ENCODE measurements at regions not wholly inside any gene's neighbourhood (a gene's known extent, or its start where the extent isn't known, plus 50 kb on each side); places are given as distances from the start of the nearest gene placed in this dataset.

DNA sequence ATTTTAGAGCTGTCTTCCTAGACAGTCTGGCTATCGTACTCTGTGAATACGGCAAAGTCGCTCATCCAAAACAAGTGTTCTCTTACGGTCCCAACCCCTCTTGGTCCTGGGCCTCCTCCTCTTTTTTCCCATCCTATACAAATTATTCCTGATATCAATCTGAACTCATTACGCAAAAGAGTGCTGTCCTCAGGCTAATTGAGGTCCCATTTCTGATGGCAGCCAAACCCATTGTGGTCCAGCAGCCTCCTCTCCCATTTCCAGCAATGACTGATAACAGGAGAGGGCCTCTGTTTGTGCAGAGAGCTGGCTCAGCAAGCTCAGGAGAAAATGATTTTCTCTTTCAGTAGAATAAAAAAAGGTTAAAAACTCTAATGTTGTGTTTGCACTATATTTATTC, 203.4 kb upstream of the GHITM start:
- no TSS peak for BruUV-seq (replicated peaks)
- POLR2A ChIA-PET: no interaction called here

More for the DNA sequence above, 203.4 kb upstream of the GHITM start:
- TF ChIP-seq SP1 (IDR thresholded peaks at IDR 0.05; ENCODE audit: low read depth): no peak
- no peak for TF ChIP-seq TCF7L2 (IDR thresholded peaks at IDR 0.05; ENCODE audit: borderline replicate concordance, extremely low read depth, insufficient read depth, insufficient read length)
- TF ChIP-seq EZH2 (IDR thresholded peaks at IDR 0.05): no peak
- no peak for TF ChIP-seq ELF1 (IDR thresholded peaks at IDR 0.05; ENCODE audit: borderline replicate concordance, low read depth)
- no peak for TF ChIP-seq JUND (IDR thresholded peaks at IDR 0.05)
- no peak for TF ChIP-seq CBX3 (IDR thresholded peaks at IDR 0.05; ENCODE audit: low read depth)
- TF ChIP-seq, protein P1, sequence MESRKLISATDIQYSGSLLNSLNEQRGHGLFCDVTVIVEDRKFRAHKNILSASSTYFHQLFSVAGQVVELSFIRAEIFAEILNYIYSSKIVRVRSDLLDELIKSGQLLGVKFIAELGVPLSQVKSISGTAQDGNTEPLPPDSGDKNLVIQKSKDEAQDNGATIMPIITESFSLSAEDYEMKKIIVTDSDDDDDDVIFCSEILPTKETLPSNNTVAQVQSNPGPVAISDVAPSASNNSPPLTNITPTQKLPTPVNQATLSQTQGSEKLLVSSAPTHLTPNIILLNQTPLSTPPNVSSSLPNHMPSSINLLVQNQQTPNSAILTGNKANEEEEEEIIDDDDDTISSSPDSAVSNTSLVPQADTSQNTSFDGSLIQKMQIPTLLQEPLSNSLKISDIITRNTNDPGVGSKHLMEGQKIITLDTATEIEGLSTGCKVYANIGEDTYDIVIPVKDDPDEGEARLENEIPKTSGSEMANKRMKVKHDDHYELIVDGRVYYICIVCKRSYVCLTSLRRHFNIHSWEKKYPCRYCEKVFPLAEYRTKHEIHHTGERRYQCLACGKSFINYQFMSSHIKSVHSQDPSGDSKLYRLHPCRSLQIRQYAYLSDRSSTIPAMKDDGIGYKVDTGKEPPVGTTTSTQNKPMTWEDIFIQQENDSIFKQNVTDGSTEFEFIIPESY (IDR thresholded peaks at IDR 0.05; ENCODE audit: extremely low read depth, insufficient replicate concordance, low read length): no peak
- no peak for TF ChIP-seq SIN3A (IDR thresholded peaks at IDR 0.05; ENCODE audit: low read depth)
- no peak for TF ChIP-seq ZFX (IDR thresholded peaks at IDR 0.05)
- TF ChIP-seq EGR1 (IDR thresholded peaks at IDR 0.05; ENCODE audit: low read depth): no peak
- no peak for TF ChIP-seq EZH2phosphoT487 (IDR thresholded peaks at IDR 0.05; ENCODE audit: borderline replicate concordance)
- TF ChIP-seq, protein P2, sequence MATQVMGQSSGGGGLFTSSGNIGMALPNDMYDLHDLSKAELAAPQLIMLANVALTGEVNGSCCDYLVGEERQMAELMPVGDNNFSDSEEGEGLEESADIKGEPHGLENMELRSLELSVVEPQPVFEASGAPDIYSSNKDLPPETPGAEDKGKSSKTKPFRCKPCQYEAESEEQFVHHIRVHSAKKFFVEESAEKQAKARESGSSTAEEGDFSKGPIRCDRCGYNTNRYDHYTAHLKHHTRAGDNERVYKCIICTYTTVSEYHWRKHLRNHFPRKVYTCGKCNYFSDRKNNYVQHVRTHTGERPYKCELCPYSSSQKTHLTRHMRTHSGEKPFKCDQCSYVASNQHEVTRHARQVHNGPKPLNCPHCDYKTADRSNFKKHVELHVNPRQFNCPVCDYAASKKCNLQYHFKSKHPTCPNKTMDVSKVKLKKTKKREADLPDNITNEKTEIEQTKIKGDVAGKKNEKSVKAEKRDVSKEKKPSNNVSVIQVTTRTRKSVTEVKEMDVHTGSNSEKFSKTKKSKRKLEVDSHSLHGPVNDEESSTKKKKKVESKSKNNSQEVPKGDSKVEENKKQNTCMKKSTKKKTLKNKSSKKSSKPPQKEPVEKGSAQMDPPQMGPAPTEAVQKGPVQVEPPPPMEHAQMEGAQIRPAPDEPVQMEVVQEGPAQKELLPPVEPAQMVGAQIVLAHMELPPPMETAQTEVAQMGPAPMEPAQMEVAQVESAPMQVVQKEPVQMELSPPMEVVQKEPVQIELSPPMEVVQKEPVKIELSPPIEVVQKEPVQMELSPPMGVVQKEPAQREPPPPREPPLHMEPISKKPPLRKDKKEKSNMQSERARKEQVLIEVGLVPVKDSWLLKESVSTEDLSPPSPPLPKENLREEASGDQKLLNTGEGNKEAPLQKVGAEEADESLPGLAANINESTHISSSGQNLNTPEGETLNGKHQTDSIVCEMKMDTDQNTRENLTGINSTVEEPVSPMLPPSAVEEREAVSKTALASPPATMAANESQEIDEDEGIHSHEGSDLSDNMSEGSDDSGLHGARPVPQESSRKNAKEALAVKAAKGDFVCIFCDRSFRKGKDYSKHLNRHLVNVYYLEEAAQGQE (IDR thresholded peaks at IDR 0.05; ENCODE audit: low read depth): no peak
- TF ChIP-seq YY1 (IDR thresholded peaks at IDR 0.05; ENCODE audit: extremely low read depth, insufficient replicate concordance, low read depth, low read length): no peak
- TF ChIP-seq ZNF274 (IDR thresholded peaks at IDR 0.05; ENCODE audit: low read depth, low read length): no peak
- TF ChIP-seq POLR2A (IDR thresholded peaks at IDR 0.05; ENCODE audit: borderline replicate concordance, extremely low read depth, insufficient read depth, insufficient read length): no peak
- TF ChIP-seq, protein P3, sequence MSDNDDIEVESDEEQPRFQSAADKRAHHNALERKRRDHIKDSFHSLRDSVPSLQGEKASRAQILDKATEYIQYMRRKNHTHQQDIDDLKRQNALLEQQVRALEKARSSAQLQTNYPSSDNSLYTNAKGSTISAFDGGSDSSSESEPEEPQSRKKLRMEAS (IDR thresholded peaks at IDR 0.05): no peak
- no peak for TF ChIP-seq RAD21 (IDR thresholded peaks at IDR 0.05; ENCODE audit: low read depth)
- TF ChIP-seq FOSL1 (IDR thresholded peaks at IDR 0.05; ENCODE audit: low read depth): no peak
- Histone ChIP-seq H3K36me3 (ENCODE audit: control insufficient read depth in 1 of 2, insufficient read depth in 2 of 2, low read length in 2 of 2) (no peaks in the 10 kb centered on the region), H3K4me1 (ENCODE audit: control insufficient read depth in 1 of 2, insufficient read depth in 2 of 2, low read length in 2 of 2) (no peaks in the 10 kb centered on the region), H3K9me2 (ENCODE audit: insufficient read depth) (no peaks in the 10 kb centered on the region), H3K27ac (ENCODE audit: low read depth, low read length) (no peak overlapping the region), H2AFZ (ENCODE audit: low read depth, low read length, poor library complexity, severe bottlenecking) (no peak overlapping the region), H3K79me2 (ENCODE audit: insufficient read depth, low read length) (no peaks in the 10 kb centered on the region), H3K4me3 (replicated peaks in 1 of 2; ENCODE audit: low read depth in 1 of 2, low read length in 2 of 2) (no peak overlapping the region), H3K9me3 (ENCODE audit: control insufficient read depth in 1 of 2, insufficient read depth in 1 of 2, low read depth in 1 of 2, low read length in 2 of 2) (no peaks in the 10 kb centered on the region), H4K20me1 (ENCODE audit: insufficient read depth) (no peaks in the 10 kb centered on the region), H3K27me3 (ENCODE audit: insufficient read depth, low read length) (peaks cover 29% of the 10 kb centered on the region), H3K9ac (ENCODE audit: low read length) (no peak overlapping the region), H3K4me2 (ENCODE audit: low read length) (no peak overlapping the region)
- intact Hi-C loops (cut with micrococcal nuclease): no loop called here
- RAD21 ChIA-PET (ENCODE audit: low non-redundant PET in 1 of 2, low total read pairs in 2 of 2, uncharacterized antibody in 2 of 2, unreplicated experiment in 2 of 2): no interaction called here
- ATAC-seq: no peak
- no peak for DNase-seq (ENCODE audit: low read depth, low spot score)
- CTCF ChIA-PET: no interaction called here

Data from HCT116 (cell line).